Prostate gland (tissue), 2 donors: ENCODE measurements at regions not wholly inside any gene's neighbourhood (a gene's known extent, or its start where the extent isn't known, plus 50 kb on each side); places are given as distances from the start of the nearest gene placed in this dataset.

Experiments
- DNase-seq: peaks from one replicate; pipeline ENCODE4 v3.0.0-alpha.2; 2019; ENCODE audit warnings: low spot score
- H3K27ac ChIP-seq, 2 donors: fragments of 200-600 bp; sonication (generic); 2 replicates each; pipeline ENCODE4 v1.5.1; 2017 to 2019
- H3K27me3 ChIP-seq: fragments of 200-600 bp; sonication (generic); replicated peaks from 2 replicates; pipeline ENCODE4 v1.5.1; 2019; ENCODE audit not compliant: insufficient read depth
- H3K36me3 ChIP-seq, 2 donors: fragments of 200-600 bp; sonication (generic); 1 replicate in 1 of 2; 2 replicates in 1 of 2; pipeline versions ENCODE4 v1.5.1 to v1.8.1; 2017 to 2019
- H3K4me1 ChIP-seq: fragments of 200-600 bp; sonication (generic); replicated peaks from 2 replicates; pipeline ENCODE4 v1.5.1; 2019
- H3K4me3 ChIP-seq, 2 donors: fragments of 200-600 bp; sonication (generic); 2 replicates each; pipeline ENCODE4 v1.5.1; 2017 to 2019
- H3K9me3 ChIP-seq: fragments of 200-600 bp; sonication (generic); 2 replicates; pipeline ENCODE4 v1.5.1; 2017
- POLR2A ChIP-seq: fragments of 450-650 bp; IDR thresholded peaks from one replicate; pipeline ENCODE4 v1.6.1; 2016; ENCODE audit warnings: antibody characterized with exemption, mild to moderate bottlenecking
- POLR2AphosphoS5 ChIP-seq: sonication (generic); formaldehyde crosslinking; IDR thresholded peaks from one replicate; pipeline ENCODE4 v1.6.1; 2017; ENCODE audit warnings: antibody characterized with exemption
- WGBS: methylation state at CpG from one replicate; pipeline ENCODE4 v1.1.5; 2018; 5-methylcytosine and 5-hydroxymethylcytosine counted together
- intact Hi-C: fragments of 100-400 bp; cut with DNase I; formaldehyde crosslinking; loops from one replicate; pipeline ENCODE4 v1.14.2; 2022
- TF ChIP-seq, protein P1 (sequence below), 4 experiments: fragments of 200-600 bp in 2 of 4; fragments of 450-650 bp in 2 of 4; sonication (generic) in 2 of 4; IDR thresholded peaks; 1 replicate in 3 of 4; 2 replicates in 1 of 4; pipeline ENCODE4 v1.5.1; 2016 to 2019; ENCODE audit warnings: antibody characterized with exemption in 4 of 4, mild to moderate bottlenecking in 2 of 4, moderate library complexity in 2 of 4

DNA sequence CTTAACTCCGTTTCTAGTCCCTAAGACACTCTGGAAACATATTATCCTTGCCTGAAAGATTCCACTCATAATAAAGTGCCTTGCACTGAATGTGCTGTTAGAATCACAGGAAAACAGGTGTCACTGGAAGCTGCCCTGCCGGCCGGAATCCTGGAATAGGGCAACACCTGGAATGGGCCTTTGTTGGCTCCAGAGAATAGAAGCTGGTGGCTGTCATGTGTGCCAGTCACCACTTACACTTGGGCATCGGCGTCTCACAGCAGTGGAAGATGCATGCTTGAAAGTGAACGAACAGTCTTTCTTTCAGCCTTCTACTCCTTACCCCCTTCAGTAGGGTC lies 90.8 kb upstream of the AFDN start:
- no peak for DNase-seq
- Histone ChIP-seq H3K27ac (no peak overlapping the region), H3K36me3 (no peaks in the 10 kb centered on the region), H3K27me3 (no peaks in the 10 kb centered on the region), H3K9me3 (no peaks in the 10 kb centered on the region), H3K4me3 (no peak overlapping the region), H3K4me1 (peaks cover 4% of the 10 kb centered on the region)
- intact Hi-C loops: no loop called here
- WGBS: 84% methylated on average over 6 of the region's 6 CpGs
- TF ChIP-seq, protein P1, sequence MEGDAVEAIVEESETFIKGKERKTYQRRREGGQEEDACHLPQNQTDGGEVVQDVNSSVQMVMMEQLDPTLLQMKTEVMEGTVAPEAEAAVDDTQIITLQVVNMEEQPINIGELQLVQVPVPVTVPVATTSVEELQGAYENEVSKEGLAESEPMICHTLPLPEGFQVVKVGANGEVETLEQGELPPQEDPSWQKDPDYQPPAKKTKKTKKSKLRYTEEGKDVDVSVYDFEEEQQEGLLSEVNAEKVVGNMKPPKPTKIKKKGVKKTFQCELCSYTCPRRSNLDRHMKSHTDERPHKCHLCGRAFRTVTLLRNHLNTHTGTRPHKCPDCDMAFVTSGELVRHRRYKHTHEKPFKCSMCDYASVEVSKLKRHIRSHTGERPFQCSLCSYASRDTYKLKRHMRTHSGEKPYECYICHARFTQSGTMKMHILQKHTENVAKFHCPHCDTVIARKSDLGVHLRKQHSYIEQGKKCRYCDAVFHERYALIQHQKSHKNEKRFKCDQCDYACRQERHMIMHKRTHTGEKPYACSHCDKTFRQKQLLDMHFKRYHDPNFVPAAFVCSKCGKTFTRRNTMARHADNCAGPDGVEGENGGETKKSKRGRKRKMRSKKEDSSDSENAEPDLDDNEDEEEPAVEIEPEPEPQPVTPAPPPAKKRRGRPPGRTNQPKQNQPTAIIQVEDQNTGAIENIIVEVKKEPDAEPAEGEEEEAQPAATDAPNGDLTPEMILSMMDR (IDR thresholded peaks at IDR 0.05): no peak

DNA sequence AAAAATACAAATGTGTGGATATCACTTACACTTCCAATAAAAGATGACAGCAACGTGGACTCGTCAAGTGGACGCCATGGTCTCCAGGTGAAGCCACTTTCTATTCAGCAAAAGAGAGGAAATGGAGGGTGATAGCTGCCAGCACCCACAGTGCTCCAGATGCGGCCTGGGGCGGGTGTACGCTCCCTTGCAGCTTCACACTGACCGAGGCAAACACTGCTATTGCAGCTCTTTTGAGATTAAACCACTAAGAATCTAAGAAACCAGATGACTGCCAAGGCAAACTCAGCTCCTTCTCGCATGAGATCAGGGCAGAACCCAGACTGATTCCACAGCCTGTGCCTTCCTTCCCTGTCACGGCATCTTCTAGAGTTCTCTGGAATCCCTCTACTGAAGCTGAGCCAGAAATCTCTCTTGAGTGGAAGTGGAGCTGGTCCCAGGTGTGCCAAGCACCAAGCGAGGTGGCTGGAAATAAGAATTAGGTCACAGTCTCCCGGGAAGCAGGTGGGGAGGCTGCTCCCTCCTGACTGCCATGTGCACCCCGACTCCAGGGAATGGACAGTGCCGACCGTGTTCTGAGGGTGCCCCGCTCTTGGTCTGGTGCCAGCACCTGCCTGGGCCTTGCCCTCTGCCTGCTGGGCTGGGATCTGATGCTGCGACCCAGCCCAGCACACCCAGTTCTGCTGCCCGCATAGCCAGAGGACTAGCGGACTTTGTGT lies 90.1 kb upstream of the AFDN start:
- WGBS: 86% methylated on average over 14 of the region's 18 CpGs
- no peak for TF ChIP-seq POLR2AphosphoS5
- TF ChIP-seq, protein P1 (IDR thresholded peaks at IDR 0.05): no peak
- TF ChIP-seq POLR2A: no peak
- peaks cover 4% of the 10 kb centered on the region for H3K4me1 ChIP-seq
- H3K36me3 ChIP-seq: no peaks in the 10 kb centered on the region
- no peaks in the 10 kb centered on the region for H3K27me3 ChIP-seq
- H3K4me3 ChIP-seq: no peak overlapping the region
- no peak overlapping the region for H3K27ac ChIP-seq
- intact Hi-C loops: no loop called here
- no peaks in the 10 kb centered on the region for H3K9me3 ChIP-seq
- no peak for DNase-seq

- DNase-seq: no peak
- WGBS: 97% methylated on average over 19 of the region's 23 CpGs
- Histone ChIP-seq H3K27ac (no peak overlapping the region), H3K4me3 (no peak overlapping the region), H3K4me1 (peaks cover 4% of the 10 kb centered on the region), H3K9me3 (no peaks in the 10 kb centered on the region), H3K27me3 (no peaks in the 10 kb centered on the region), H3K36me3 (no peaks in the 10 kb centered on the region)
- intact Hi-C loops: no loop called here
- TF ChIP-seq, protein P1 (IDR thresholded peaks at IDR 0.05): no peak
- TF ChIP-seq POLR2A (no peak), POLR2AphosphoS5 (no peak)
Measured at GRCh38 chr6:167737205-167737830, 89.4 kb upstream of the AFDN start.

DNA sequence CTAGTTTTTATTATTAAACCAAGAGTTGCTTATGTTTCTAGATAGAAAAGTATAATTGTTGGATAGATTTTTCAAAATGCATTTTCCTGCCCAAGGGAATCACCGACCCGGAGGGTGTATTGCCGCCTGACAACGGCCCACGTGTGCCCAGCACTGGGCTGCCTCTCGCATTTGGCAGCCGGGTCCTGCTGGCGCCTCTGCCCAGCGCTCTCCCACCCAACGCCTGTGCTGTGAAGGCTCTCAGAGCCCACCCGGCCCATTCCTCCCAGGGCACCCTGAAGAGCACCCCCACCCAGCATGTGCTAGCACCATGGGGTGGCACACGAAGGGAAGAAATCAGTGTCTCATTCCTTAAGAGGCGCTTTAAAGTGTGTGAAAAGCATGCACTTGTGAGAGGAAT lies 88.3 kb upstream of the AFDN start:
- no peak for DNase-seq
- H3K27ac ChIP-seq: no peak overlapping the region
- no peaks in the 10 kb centered on the region for H3K27me3 ChIP-seq
- TF ChIP-seq, protein P1 (IDR thresholded peaks at IDR 0.05): no peak
- TF ChIP-seq POLR2A (no peak), POLR2AphosphoS5 (no peak)
- no peak overlapping the region for H3K4me3 ChIP-seq
- intact Hi-C loops: no loop called here
- WGBS: 94% methylated on average over 13 of the region's 13 CpGs
- H3K4me1 ChIP-seq: peaks cover 4% of the 10 kb centered on the region
- H3K9me3 ChIP-seq: no peaks in the 10 kb centered on the region
- no peaks in the 10 kb centered on the region for H3K36me3 ChIP-seq
